ENCODE measurements at regions not wholly inside any gene's neighbourhood (a gene's known extent, or its start where the extent isn't known, plus 50 kb on each side); places are given as distances from the start of the nearest gene placed in this dataset.

GRCh38 chr10:85256481-85256880 is 928.1 kb downstream of the CCSER2 start:
- TF ChIP-seq, protein P1, sequence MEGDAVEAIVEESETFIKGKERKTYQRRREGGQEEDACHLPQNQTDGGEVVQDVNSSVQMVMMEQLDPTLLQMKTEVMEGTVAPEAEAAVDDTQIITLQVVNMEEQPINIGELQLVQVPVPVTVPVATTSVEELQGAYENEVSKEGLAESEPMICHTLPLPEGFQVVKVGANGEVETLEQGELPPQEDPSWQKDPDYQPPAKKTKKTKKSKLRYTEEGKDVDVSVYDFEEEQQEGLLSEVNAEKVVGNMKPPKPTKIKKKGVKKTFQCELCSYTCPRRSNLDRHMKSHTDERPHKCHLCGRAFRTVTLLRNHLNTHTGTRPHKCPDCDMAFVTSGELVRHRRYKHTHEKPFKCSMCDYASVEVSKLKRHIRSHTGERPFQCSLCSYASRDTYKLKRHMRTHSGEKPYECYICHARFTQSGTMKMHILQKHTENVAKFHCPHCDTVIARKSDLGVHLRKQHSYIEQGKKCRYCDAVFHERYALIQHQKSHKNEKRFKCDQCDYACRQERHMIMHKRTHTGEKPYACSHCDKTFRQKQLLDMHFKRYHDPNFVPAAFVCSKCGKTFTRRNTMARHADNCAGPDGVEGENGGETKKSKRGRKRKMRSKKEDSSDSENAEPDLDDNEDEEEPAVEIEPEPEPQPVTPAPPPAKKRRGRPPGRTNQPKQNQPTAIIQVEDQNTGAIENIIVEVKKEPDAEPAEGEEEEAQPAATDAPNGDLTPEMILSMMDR (conservative IDR thresholded peaks at IDR 0.05 in 1 of 2, IDR thresholded peaks at IDR 0.05 in 1 of 2; ENCODE audit: low read depth in 1 of 2, low read length in 2 of 2): no peak
- TF ChIP-seq EZH2 (IDR thresholded peaks at IDR 0.05; ENCODE audit: low read length, missing control alignments): no peak

Measured in fibroblast of lung (primary cell).